Caco-2 (cell line): ENCODE measurements at regions not wholly inside any gene's neighbourhood (a gene's known extent, or its start where the extent isn't known, plus 50 kb on each side); places are given as distances from the start of the nearest gene placed in this dataset.

Experiments used
- BruUV-seq: library from RNA; stranded (reverse); fragments of 400-500 nt; replicated peaks from 2 replicates; lab custom pipeline; 2021; lab: Mats Ljungman, UMichigan
- CTCF ChIA-PET: fragments of 300-600 bp; sonication (Branson Sonifier 250); formaldehyde crosslinking; loops from one replicate; lab custom pipeline; 2022; ENCODE audit warnings: antibody characterized with exemption; lab: Charles Lee
- POLR2A ChIA-PET: fragments of 300-600 bp; sonication (Branson Sonifier 250); formaldehyde crosslinking; loops from one replicate; lab custom pipeline; 2022; ENCODE audit warnings: antibody characterized with exemption; lab: Charles Lee
- DNase-seq, 2 experiments: peaks; one replicate each; pipeline versions ENCODE4 v3.0.0 to v3.0.0-alpha.2; 2020 to 2022
- H3K27me3 ChIP-seq: replicated peaks from 2 replicates; pipeline ENCODE4 v1.6.0; 2011; ENCODE audit warnings: low read length; ENCODE audit not compliant: control insufficient read depth, insufficient read depth
- H3K36me3 ChIP-seq: 2 replicates; pipeline ENCODE4 v1.5.1; 2011; ENCODE audit warnings: low read length; ENCODE audit not compliant: control insufficient read depth, insufficient read depth
- H3K4me1 ChIP-seq: fragments of 250-450 bp; sonication (Bioruptor Pico); 2 replicates; pipeline ENCODE4 v1.5.1; 2020; ENCODE audit warnings: mild to moderate bottlenecking
- H3K4me3 ChIP-seq: 2 replicates; pipeline ENCODE4 v1.5.1; 2011; ENCODE audit warnings: low read depth, mild to moderate bottlenecking, control low read depth, low read length
- H3K9me3 ChIP-seq: fragments of 250-450 bp; sonication (Bioruptor Pico); 2 replicates; pipeline ENCODE4 v1.5.1; 2020; ENCODE audit warnings: mild to moderate bottlenecking, moderate library complexity
- H3K27ac Mint-ChIP-seq: one replicate; pipeline ENCODE4 v1.8.0; 2022; ENCODE audit warnings: mixed read lengths; ENCODE audit not compliant: unreplicated experiment
- H3K27me3 Mint-ChIP-seq: one replicate; pipeline ENCODE4 v1.8.0; 2022; ENCODE audit warnings: mixed read lengths; ENCODE audit not compliant: insufficient read depth, unreplicated experiment
- H3K36me3 Mint-ChIP-seq: one replicate; pipeline ENCODE4 v1.8.0; 2022; ENCODE audit warnings: mild to moderate bottlenecking, mixed read lengths; ENCODE audit not compliant: insufficient read depth, unreplicated experiment
- H3K4me1 Mint-ChIP-seq: one replicate; pipeline ENCODE4 v1.8.0; 2022; ENCODE audit warnings: low read depth, mixed read lengths; ENCODE audit not compliant: unreplicated experiment
- H3K4me3 Mint-ChIP-seq: one replicate; pipeline ENCODE4 v1.8.0; 2022; ENCODE audit warnings: mild to moderate bottlenecking, moderate library complexity, mixed read lengths; ENCODE audit not compliant: unreplicated experiment
- H3K9me3 Mint-ChIP-seq: one replicate; pipeline ENCODE4 v1.8.0; 2022; ENCODE audit warnings: mixed read lengths; ENCODE audit not compliant: unreplicated experiment
- intact Hi-C: fragments of 100-400 bp; cut with micrococcal nuclease; formaldehyde crosslinking; loops from one replicate; pipeline ENCODE4 v1.10.0; 2022; ENCODE audit not compliant: unreplicated experiment
- TF ChIP-seq, protein P1 (sequence below), 2 experiments: fragments of 200-600 bp in 1 of 2; IDR thresholded peaks; 1 replicate in 1 of 2; 2 replicates in 1 of 2; pipeline versions ENCODE4 v1.5.1 to v1.8.0; 2011 to 2022; ENCODE audit warnings: antibody characterized with exemption in 1 of 2, control low read depth in 1 of 2, inconsistent platforms in 1 of 2, low read depth in 1 of 2, low read length in 1 of 2, mild to moderate bottlenecking in 1 of 2, moderate library complexity in 1 of 2; ENCODE audit not compliant: insufficient read depth in 1 of 2, severe bottlenecking in 1 of 2, unreplicated experiment in 1 of 2

DNA sequence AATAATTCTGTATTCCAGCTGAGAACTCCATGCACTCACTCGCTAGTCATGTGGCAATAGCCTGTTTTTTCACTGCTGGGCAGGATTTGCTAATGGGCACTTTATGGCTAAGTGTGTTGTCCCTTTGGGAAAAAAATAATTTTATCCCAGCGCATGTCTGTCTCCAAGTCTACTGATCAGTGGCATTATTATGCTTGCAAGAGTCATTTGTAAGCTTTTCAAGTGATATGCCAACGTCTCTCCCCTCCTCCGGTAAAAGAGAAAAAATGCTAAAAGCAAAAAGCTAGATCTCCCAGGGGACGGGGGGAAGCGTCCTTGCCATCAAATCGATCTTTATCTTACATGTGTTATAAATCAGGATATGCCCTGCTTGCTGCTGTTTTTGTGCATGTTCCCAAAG, 407.7 kb downstream of the CDH26 start:
- no peak for DNase-seq
- H3K4me3 ChIP-seq = no peak overlapping the region
- ChIA-PET CTCF (no interaction called here), POLR2A (no interaction called here)
- no peaks in the 10 kb centered on the region for H3K36me3 Mint-ChIP-seq
- no peaks in the 10 kb centered on the region; the same call in none of the 2 replicates for H3K27me3 ChIP-seq
- H3K9me3 Mint-ChIP-seq = no peaks in the 10 kb centered on the region
- H3K4me3 Mint-ChIP-seq = no peak overlapping the region
- TF ChIP-seq, protein P1, sequence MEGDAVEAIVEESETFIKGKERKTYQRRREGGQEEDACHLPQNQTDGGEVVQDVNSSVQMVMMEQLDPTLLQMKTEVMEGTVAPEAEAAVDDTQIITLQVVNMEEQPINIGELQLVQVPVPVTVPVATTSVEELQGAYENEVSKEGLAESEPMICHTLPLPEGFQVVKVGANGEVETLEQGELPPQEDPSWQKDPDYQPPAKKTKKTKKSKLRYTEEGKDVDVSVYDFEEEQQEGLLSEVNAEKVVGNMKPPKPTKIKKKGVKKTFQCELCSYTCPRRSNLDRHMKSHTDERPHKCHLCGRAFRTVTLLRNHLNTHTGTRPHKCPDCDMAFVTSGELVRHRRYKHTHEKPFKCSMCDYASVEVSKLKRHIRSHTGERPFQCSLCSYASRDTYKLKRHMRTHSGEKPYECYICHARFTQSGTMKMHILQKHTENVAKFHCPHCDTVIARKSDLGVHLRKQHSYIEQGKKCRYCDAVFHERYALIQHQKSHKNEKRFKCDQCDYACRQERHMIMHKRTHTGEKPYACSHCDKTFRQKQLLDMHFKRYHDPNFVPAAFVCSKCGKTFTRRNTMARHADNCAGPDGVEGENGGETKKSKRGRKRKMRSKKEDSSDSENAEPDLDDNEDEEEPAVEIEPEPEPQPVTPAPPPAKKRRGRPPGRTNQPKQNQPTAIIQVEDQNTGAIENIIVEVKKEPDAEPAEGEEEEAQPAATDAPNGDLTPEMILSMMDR (IDR thresholded peaks at IDR 0.05; ENCODE audit: insufficient read depth in 1 of 2, low read depth in 1 of 2, low read length in 1 of 2, severe bottlenecking in 1 of 2, unreplicated experiment in 1 of 2) = no peak
- intact Hi-C loops = loop anchor here (10.0 kb wide), 2 partner anchors 151 to 421 kb away; partner anchors contain the start of genes FAM217B and PPP1R3D
- H3K27ac Mint-ChIP-seq = no peak overlapping the region
- H3K27me3 Mint-ChIP-seq = peaks cover 12% of the 10 kb centered on the region
- H3K4me1 Mint-ChIP-seq = no peaks in the 10 kb centered on the region
- no peaks in the 10 kb centered on the region for H3K9me3 ChIP-seq
- no peaks in the 10 kb centered on the region for H3K4me1 ChIP-seq
- no peaks in the 10 kb centered on the region for H3K36me3 ChIP-seq
- no TSS peak for BruUV-seq

DNA sequence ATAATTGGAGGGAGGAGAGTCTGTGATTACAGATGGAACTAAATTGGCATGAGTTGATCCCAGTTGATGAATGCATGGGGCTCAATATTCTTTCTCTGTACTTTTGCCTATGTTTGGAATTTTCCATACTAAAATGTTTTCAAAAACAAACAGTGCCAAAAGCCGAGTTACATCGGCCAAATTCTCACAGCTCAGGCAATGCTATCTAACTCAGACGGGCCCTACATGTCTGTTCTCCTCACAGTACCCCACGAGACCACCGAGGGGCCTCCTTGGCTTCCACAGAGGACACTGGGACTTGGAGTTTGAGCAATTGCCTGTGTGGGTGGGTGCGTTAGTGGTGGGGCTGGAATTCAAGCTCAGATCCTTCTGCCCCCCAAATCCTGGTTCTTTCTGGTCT, 413.2 kb downstream of the CDH26 start:
- H3K27ac Mint-ChIP-seq = no peak overlapping the region
- ChIA-PET POLR2A (no interaction called here), CTCF (interaction anchor here (1.0 kb wide), 1 partner anchor 161 kb away, joined by 3 read pairs; no protein-coding TSS in a partner anchor)
- H3K27me3 Mint-ChIP-seq = peaks cover 14% of the 10 kb centered on the region
- TF ChIP-seq, protein P1 (IDR thresholded peaks at IDR 0.05; ENCODE audit: insufficient read depth in 1 of 2, low read depth in 1 of 2, low read length in 1 of 2, severe bottlenecking in 1 of 2, unreplicated experiment in 1 of 2) = no peak
- H3K4me1 Mint-ChIP-seq = no peaks in the 10 kb centered on the region
- no peaks in the 10 kb centered on the region for H3K4me1 ChIP-seq
- no TSS peak for BruUV-seq
- intact Hi-C loops = no loop called here
- peaks cover 2% of the 10 kb centered on the region; the same call in 1 of the 2 replicates for H3K9me3 ChIP-seq
- H3K36me3 Mint-ChIP-seq = no peaks in the 10 kb centered on the region
- no peaks in the 10 kb centered on the region for H3K36me3 ChIP-seq
- H3K4me3 ChIP-seq = no peak overlapping the region
- H3K4me3 Mint-ChIP-seq = no peak overlapping the region
- DNase-seq = no peak
- no peaks in the 10 kb centered on the region for H3K27me3 ChIP-seq
- no peaks in the 10 kb centered on the region for H3K9me3 Mint-ChIP-seq

DNA sequence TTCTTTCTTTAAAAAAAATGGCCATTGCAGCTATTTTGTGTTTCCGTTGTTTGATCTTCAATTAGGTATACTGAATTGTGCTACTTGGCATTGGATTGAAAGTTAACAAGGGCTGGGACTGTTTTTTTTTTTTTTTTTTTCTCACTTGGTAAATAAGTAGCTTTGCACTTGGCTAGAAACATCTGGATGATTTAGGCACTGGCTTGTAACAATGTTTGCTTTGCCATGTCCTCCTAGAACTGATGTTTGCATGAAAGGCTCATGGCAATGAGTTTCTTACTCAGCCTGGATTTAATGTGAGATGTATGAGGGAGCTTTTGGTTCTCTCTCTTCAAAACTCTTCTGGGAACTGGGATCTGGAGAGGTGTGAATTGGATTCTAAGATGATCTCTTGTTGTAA, 414.1 kb downstream of the CDH26 start:
- DNase-seq = no peak
- Histone ChIP-seq H3K4me1 (no peaks in the 10 kb centered on the region), H3K9me3 (peaks cover 2% of the 10 kb centered on the region; the same call in 1 of the 2 replicates), H3K27me3 (no peaks in the 10 kb centered on the region), H3K4me3 (no peak overlapping the region), H3K36me3 (no peaks in the 10 kb centered on the region)
- Mint-ChIP-seq H3K36me3 (no peaks in the 10 kb centered on the region), H3K4me1 (no peaks in the 10 kb centered on the region), H3K9me3 (no peaks in the 10 kb centered on the region), H3K27me3 (peaks cover 20% of the 10 kb centered on the region), H3K27ac (no peak overlapping the region), H3K4me3 (no peak overlapping the region)
- TF ChIP-seq, protein P1 (IDR thresholded peaks at IDR 0.05; ENCODE audit: insufficient read depth in 1 of 2, low read depth in 1 of 2, low read length in 1 of 2, severe bottlenecking in 1 of 2, unreplicated experiment in 1 of 2) = no peak
- no TSS peak for BruUV-seq
- intact Hi-C loops = no loop called here
- POLR2A ChIA-PET = no interaction called here
- CTCF ChIA-PET = interaction anchor here (1.0 kb wide), 1 partner anchor 161 kb away, joined by 3 read pairs; no protein-coding TSS in a partner anchor
